Astrocyte (in vitro differentiated cells and primary cell): ENCODE measurements at regions not wholly inside any gene's neighbourhood (a gene's known extent, or its start where the extent isn't known, plus 50 kb on each side); places are given as distances from the start of the nearest gene placed in this dataset.
A peak's percentile ranks its signal among the peaks of the same experiment; 100 is the strongest.

ENCODE experiments used
- DNase-seq: peaks from one replicate; pipeline ENCODE4 v3.0.0-alpha.2; 2010; ENCODE audit warnings: low read depth
- FAIRE-seq: peaks from 2 replicates; lab custom pipeline; 2011; peaks lifted over from hg19 to GRCh38; lab: Jason Lieb, UNC
- H2AFZ ChIP-seq: 2 replicates; pipeline ENCODE4 v1.6.0; 2012; ENCODE audit warnings: low read depth, low read length, inconsistent platforms
- H3K27ac ChIP-seq: 2 replicates; pipeline ENCODE4 v1.5.1; 2011; ENCODE audit warnings: low read depth, low read length, inconsistent platforms
- H3K27me3 ChIP-seq: 2 replicates; pipeline ENCODE4 v1.6.0; 2011; ENCODE audit warnings: low read length, inconsistent platforms; ENCODE audit not compliant: insufficient read depth
- H3K36me3 ChIP-seq: 2 replicates; pipeline ENCODE4 v1.5.1; 2011; ENCODE audit warnings: low read length, inconsistent platforms; ENCODE audit not compliant: insufficient read depth
- H3K4me1 ChIP-seq: 2 replicates; pipeline ENCODE4 v1.5.1; 2011; ENCODE audit warnings: low read length, inconsistent platforms; ENCODE audit not compliant: insufficient read depth
- H3K4me2 ChIP-seq: 2 replicates; pipeline ENCODE4 v1.6.0; 2012; ENCODE audit warnings: low read length, inconsistent platforms
- H3K4me3 ChIP-seq: 2 replicates; pipeline ENCODE4 v1.5.1; 2011; ENCODE audit warnings: low read depth, mild to moderate bottlenecking, low read length, inconsistent platforms; ENCODE audit not compliant: insufficient read depth
- H3K79me2 ChIP-seq: 2 replicates; pipeline ENCODE4 v1.6.0; 2012; ENCODE audit warnings: mild to moderate bottlenecking, low read length, inconsistent platforms; ENCODE audit not compliant: insufficient read depth
- H3K9ac ChIP-seq: 2 replicates; pipeline ENCODE4 v1.6.0; 2012; ENCODE audit warnings: mild to moderate bottlenecking, low read length, inconsistent platforms
- H3K9me3 ChIP-seq: 2 replicates; pipeline ENCODE4 v1.5.1; 2012; ENCODE audit warnings: low read depth, mild to moderate bottlenecking, low read length, inconsistent platforms; ENCODE audit not compliant: insufficient read depth
- H4K20me1 ChIP-seq: 2 replicates; pipeline ENCODE4 v1.6.0; 2012; ENCODE audit warnings: low read length, inconsistent platforms; ENCODE audit not compliant: insufficient read depth
- H3K27ac Mint-ChIP-seq: one replicate; pipeline ENCODE4 v1.8.0; 2021; ENCODE audit warnings: mild to moderate bottlenecking, mixed read lengths; ENCODE audit not compliant: unreplicated experiment
- H3K27me3 Mint-ChIP-seq: one replicate; pipeline ENCODE4 v1.8.0; 2021; ENCODE audit warnings: low read depth, mixed read lengths; ENCODE audit not compliant: unreplicated experiment
- H3K36me3 Mint-ChIP-seq: one replicate; pipeline ENCODE4 v1.8.0; 2021; ENCODE audit warnings: low read depth, mixed read lengths; ENCODE audit not compliant: unreplicated experiment
- H3K4me1 Mint-ChIP-seq: one replicate; pipeline ENCODE4 v1.8.0; 2021; ENCODE audit warnings: low read depth, mixed read lengths; ENCODE audit not compliant: unreplicated experiment
- H3K4me3 Mint-ChIP-seq: one replicate; pipeline ENCODE4 v1.8.0; 2021; ENCODE audit warnings: mild to moderate bottlenecking, moderate library complexity, mixed read lengths; ENCODE audit not compliant: unreplicated experiment
- H3K9me3 Mint-ChIP-seq: one replicate; pipeline ENCODE4 v1.8.0; 2021; ENCODE audit warnings: mild to moderate bottlenecking, mixed read lengths; ENCODE audit not compliant: unreplicated experiment
- CTCF ChIP-seq: IDR thresholded peaks from 2 replicates; pipeline ENCODE4 v1.5.1; 2011; ENCODE audit warnings: low read depth, mild to moderate bottlenecking, inconsistent platforms, low read length, moderate library complexity; ENCODE audit not compliant: insufficient read depth
- EZH2 ChIP-seq: IDR thresholded peaks from 2 replicates; pipeline ENCODE4 v1.6.1; 2012; ENCODE audit warnings: mild to moderate bottlenecking, low read length, inconsistent platforms; ENCODE audit not compliant: insufficient read depth

GRCh38 chr6:156654919-156655918, 122.0 kb upstream of the ARID1B start:
- no peak overlapping the region for H3K9ac ChIP-seq
- no peaks in the 10 kb centered on the region for H4K20me1 ChIP-seq
- H3K4me2 ChIP-seq, result no peak overlapping the region
- no peaks in the 10 kb centered on the region for H3K79me2 ChIP-seq
- no peaks in the 10 kb centered on the region for H3K36me3 ChIP-seq
- DNase-seq (no peak), FAIRE-seq (no peak)
- Mint-ChIP-seq H3K27me3 (no peaks in the 10 kb centered on the region), H3K4me1 (peaks cover 5% of the 10 kb centered on the region), H3K4me3 (no peak overlapping the region), H3K9me3 (no peaks in the 10 kb centered on the region), H3K36me3 (no peaks in the 10 kb centered on the region), H3K27ac (no peak overlapping the region)
- H2AFZ ChIP-seq, result no peak overlapping the region
- H3K27me3 ChIP-seq, result peaks cover 2% of the 10 kb centered on the region
- H3K27ac ChIP-seq, result no peak overlapping the region
- H3K4me1 ChIP-seq, result peaks cover 19% of the 10 kb centered on the region
- H3K4me3 ChIP-seq, result no peak overlapping the region
- TF ChIP-seq CTCF (no peak), EZH2 (no peak)
- no peaks in the 10 kb centered on the region for H3K9me3 ChIP-seq

- no peak overlapping the region for H3K9ac ChIP-seq
- Mint-ChIP-seq H3K27ac (no peak overlapping the region), H3K9me3 (no peaks in the 10 kb centered on the region), H3K36me3 (no peaks in the 10 kb centered on the region), H3K4me1 (peaks cover 1% of the 10 kb centered on the region), H3K4me3 (no peak overlapping the region), H3K27me3 (peaks cover 4% of the 10 kb centered on the region)
- no peak for TF ChIP-seq CTCF
- no peak for TF ChIP-seq EZH2
- H3K27ac ChIP-seq, result no peak overlapping the region
- H2AFZ ChIP-seq, result no peak overlapping the region
- no peaks in the 10 kb centered on the region for H3K36me3 ChIP-seq
- FAIRE-seq (no peak), DNase-seq (peak; percentile 31)
- H3K4me2 ChIP-seq, result no peak overlapping the region
- H3K9me3 ChIP-seq, result no peaks in the 10 kb centered on the region
- H4K20me1 ChIP-seq, result no peaks in the 10 kb centered on the region
- H3K79me2 ChIP-seq, result no peaks in the 10 kb centered on the region
- peaks cover 2% of the 10 kb centered on the region for H3K27me3 ChIP-seq
- H3K4me3 ChIP-seq, result no peak overlapping the region
- peaks cover 6% of the 10 kb centered on the region for H3K4me1 ChIP-seq
Observed at GRCh38 chr6:156652231-156652750, 124.9 kb upstream of the ARID1B start.
